ENCODE measurements at regions not wholly inside any gene's neighbourhood (a gene's known extent, or its start where the extent isn't known, plus 50 kb on each side); places are given as distances from the start of the nearest gene placed in this dataset.

- no peaks in the 10 kb centered on the region for H3K27me3 ChIP-seq (ENCODE audit: insufficient read depth, poor library complexity, severe bottlenecking)
Observed at GRCh38 chr1:110798691-110799256, 74.2 kb upstream of the CD53 start.

GRCh38 chr1:110788673-110789072 lies 84.3 kb upstream of the CD53 start:
- H3K27me3 ChIP-seq (ENCODE audit: insufficient read depth, poor library complexity, severe bottlenecking) = no peaks in the 10 kb centered on the region
- no peak for DNase-seq (ENCODE audit: low read depth in 1 of 2, low spot score in 1 of 2)
- TF ChIP-seq POLR2AphosphoS5 (IDR thresholded peaks at IDR 0.05; ENCODE audit: low read depth) = no peak
- no peak overlapping the region for H3K27ac ChIP-seq (replicated peaks)
- no peak overlapping the region for H3K4me3 ChIP-seq (replicated peaks; ENCODE audit: insufficient read depth, low read length)

More at GRCh38 chr1:110798691-110799256, 74.2 kb upstream of the CD53 start:
- Histone ChIP-seq H3K27ac (replicated peaks) (no peak overlapping the region), H3K4me3 (replicated peaks; ENCODE audit: insufficient read depth, low read length) (no peak overlapping the region)
- TF ChIP-seq REST (IDR thresholded peaks at IDR 0.05; ENCODE audit: insufficient replicate concordance, low read depth) = no peak
- no peak for TF ChIP-seq GABPA (IDR thresholded peaks at IDR 0.05; ENCODE audit: low read depth)
- TF ChIP-seq POLR2AphosphoS5 (IDR thresholded peaks at IDR 0.05; ENCODE audit: low read depth) = no peak
- TF ChIP-seq CTCF (IDR thresholded peaks at IDR 0.05; ENCODE audit: insufficient read depth, low read length) = no peak
- no peak for TF ChIP-seq SPI1 (IDR thresholded peaks at IDR 0.05; ENCODE audit: borderline replicate concordance, low read depth)
- DNase-seq (ENCODE audit: low read depth in 1 of 2, low spot score in 1 of 2) = no peak

GRCh38 chr1:110787328-110788071 lies 85.4 kb upstream of the CD53 start:
- no peak overlapping the region for H3K4me3 ChIP-seq (replicated peaks; ENCODE audit: insufficient read depth, low read length)
- no peaks in the 10 kb centered on the region for H3K27me3 ChIP-seq (ENCODE audit: insufficient read depth, poor library complexity, severe bottlenecking)
- peak in 1 of 2 experiments; percentile 64 for DNase-seq (ENCODE audit: low read depth in 1 of 2, low spot score in 1 of 2)
- peak overlapping the region; percentile 50 for H3K27ac ChIP-seq (replicated peaks)
- TF ChIP-seq POLR2AphosphoS5 (IDR thresholded peaks at IDR 0.05; ENCODE audit: low read depth) (peak; percentile 69), CTCF (IDR thresholded peaks at IDR 0.05; ENCODE audit: insufficient read depth, low read length) (no peak), SPI1 (IDR thresholded peaks at IDR 0.05; ENCODE audit: borderline replicate concordance, low read depth) (peak; percentile 62; the same call in 1 of the 2 replicates), GABPA (IDR thresholded peaks at IDR 0.05; ENCODE audit: low read depth) (no peak)

- no peak for TF ChIP-seq SPI1 (IDR thresholded peaks at IDR 0.05; ENCODE audit: borderline replicate concordance, low read depth)
- TF ChIP-seq REST (IDR thresholded peaks at IDR 0.05; ENCODE audit: insufficient replicate concordance, low read depth) = no peak
- TF ChIP-seq GABPA (IDR thresholded peaks at IDR 0.05; ENCODE audit: low read depth) = no peak
- no peak for TF ChIP-seq CTCF (IDR thresholded peaks at IDR 0.05; ENCODE audit: insufficient read depth, low read length)
- TF ChIP-seq POLR2AphosphoS5 (IDR thresholded peaks at IDR 0.05; ENCODE audit: low read depth) = no peak
- no peak overlapping the region for H3K4me3 ChIP-seq (replicated peaks; ENCODE audit: insufficient read depth, low read length)
- DNase-seq (ENCODE audit: low read depth in 1 of 2, low spot score in 1 of 2) = no peak
- H3K27me3 ChIP-seq (ENCODE audit: insufficient read depth, poor library complexity, severe bottlenecking) = no peaks in the 10 kb centered on the region
- H3K27ac ChIP-seq (replicated peaks) = peak overlapping the region; percentile 39
Observed at GRCh38 chr1:110786802-110787327, 86.1 kb upstream of the CD53 start.

Measured in HL-60 (cell line).